ENCODE measurements at regions not wholly inside any gene's neighbourhood (a gene's known extent, or its start where the extent isn't known, plus 50 kb on each side); places are given as distances from the start of the nearest gene placed in this dataset.

- DNase-seq (ENCODE audit: low read depth in 6 of 9, low spot score in 9 of 9) = no peak
- no peaks in the 10 kb centered on the region for H3K9me3 ChIP-seq (ENCODE audit: control insufficient read depth in 2 of 2, insufficient read depth in 1 of 2, low read length in 1 of 2)
- H3K36me3 ChIP-seq (ENCODE audit: control insufficient read depth in 2 of 2, insufficient read depth in 2 of 2, low read length in 1 of 2) = no peaks in the 10 kb centered on the region
- H3K4me3 ChIP-seq (ENCODE audit: low read length in 2 of 2) = no peak overlapping the region
- H3K27ac ChIP-seq (ENCODE audit: low read depth in 1 of 2, low read length in 1 of 2) = no peak overlapping the region
- WGBS = 91% methylated on average over 10 of the region's 10 CpGs
- H3K4me1 ChIP-seq (ENCODE audit: control insufficient read depth in 2 of 2, insufficient read depth in 2 of 2, low read length in 2 of 2) = no peaks in the 10 kb centered on the region
- no peaks in the 10 kb centered on the region for H3K27me3 ChIP-seq (ENCODE audit: control insufficient read depth in 2 of 2, insufficient read depth in 1 of 2, low read length in 1 of 2)
These were observed 179.3 kb downstream of the ZIC5 start for GRCh38 chr13:99792079-99792921.

GRCh38 chr13:99782669-99783068, 188.9 kb downstream of the ZIC5 start:
- no peak for DNase-seq (ENCODE audit: low read depth in 6 of 9, low spot score in 9 of 9)
- peaks cover 0 to 10% of the 10 kb centered on the region in 2 donors for H3K9me3 ChIP-seq (ENCODE audit: control insufficient read depth in 2 of 2, insufficient read depth in 1 of 2, low read length in 1 of 2)
- H3K4me1 ChIP-seq (ENCODE audit: control insufficient read depth in 2 of 2, insufficient read depth in 2 of 2, low read length in 2 of 2) = no peaks in the 10 kb centered on the region
- H3K36me3 ChIP-seq (ENCODE audit: control insufficient read depth in 2 of 2, insufficient read depth in 2 of 2, low read length in 1 of 2) = no peaks in the 10 kb centered on the region
- no peak overlapping the region for H3K4me3 ChIP-seq (ENCODE audit: low read length in 2 of 2)
- H3K27ac ChIP-seq (ENCODE audit: low read depth in 1 of 2, low read length in 1 of 2) = no peak overlapping the region
- no peaks in the 10 kb centered on the region for H3K27me3 ChIP-seq (ENCODE audit: control insufficient read depth in 2 of 2, insufficient read depth in 1 of 2, low read length in 1 of 2)
- 96% methylated on average over 3 of the region's 3 CpGs for WGBS

DNA sequence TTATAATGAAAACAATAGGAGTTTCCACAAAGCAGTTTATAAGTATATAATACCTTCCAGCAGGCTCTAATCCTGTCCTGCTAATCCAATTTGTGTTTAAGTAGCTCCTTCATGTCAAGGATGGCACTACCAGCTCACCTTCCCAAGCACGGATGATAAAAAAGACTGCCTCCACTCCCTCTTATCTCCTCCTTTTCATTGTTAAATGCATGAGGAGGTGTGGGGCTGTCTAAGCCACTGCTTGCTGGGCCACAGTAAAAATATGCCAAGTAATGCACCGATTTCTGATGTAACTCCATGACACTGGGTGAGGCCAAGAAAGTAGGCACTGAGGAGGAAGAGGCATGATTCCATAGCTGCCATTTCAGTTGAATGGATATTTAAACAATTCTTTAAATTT, 193.1 kb downstream of the ZIC5 start:
- H3K27me3 ChIP-seq (ENCODE audit: control insufficient read depth in 2 of 2, insufficient read depth in 1 of 2, low read length in 1 of 2) = no peaks in the 10 kb centered on the region
- H3K27ac ChIP-seq (ENCODE audit: low read depth in 1 of 2, low read length in 1 of 2) = no peak overlapping the region
- 95% methylated on average over 2 of the region's 2 CpGs for WGBS
- H3K9me3 ChIP-seq (ENCODE audit: control insufficient read depth in 2 of 2, insufficient read depth in 1 of 2, low read length in 1 of 2) = peaks cover 0 to 10% of the 10 kb centered on the region in 2 donors
- no peaks in the 10 kb centered on the region for H3K36me3 ChIP-seq (ENCODE audit: control insufficient read depth in 2 of 2, insufficient read depth in 2 of 2, low read length in 1 of 2)
- no peaks in the 10 kb centered on the region for H3K4me1 ChIP-seq (ENCODE audit: control insufficient read depth in 2 of 2, insufficient read depth in 2 of 2, low read length in 2 of 2)
- no peak for DNase-seq (ENCODE audit: low read depth in 6 of 9, low spot score in 9 of 9)
- no peak overlapping the region for H3K4me3 ChIP-seq (ENCODE audit: low read length in 2 of 2)

DNA sequence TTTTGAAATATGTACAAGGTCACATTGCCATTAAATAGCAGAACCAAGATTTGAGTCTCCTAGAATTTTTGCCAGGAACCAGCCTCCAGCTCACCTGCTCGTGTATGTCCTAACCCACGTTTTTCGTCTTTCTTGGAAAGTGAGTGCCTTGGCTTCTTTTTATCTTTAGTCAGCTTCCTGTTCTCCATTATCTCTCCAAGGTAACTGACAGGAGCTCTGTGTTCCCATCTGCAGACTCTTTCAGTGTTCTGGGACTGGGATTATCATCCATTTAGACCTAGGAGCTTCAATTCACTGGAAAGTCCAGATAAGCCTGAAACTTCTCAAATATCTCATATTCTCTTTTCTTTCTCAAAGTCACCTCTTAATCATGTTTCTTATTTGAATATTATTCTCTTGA, 193.7 kb downstream of the ZIC5 start:
- no peak for DNase-seq (ENCODE audit: low read depth in 6 of 9, low spot score in 9 of 9)
- H3K36me3 ChIP-seq (ENCODE audit: control insufficient read depth in 2 of 2, insufficient read depth in 2 of 2, low read length in 1 of 2) = no peaks in the 10 kb centered on the region
- H3K4me3 ChIP-seq (ENCODE audit: low read length in 2 of 2) = no peak overlapping the region
- H3K9me3 ChIP-seq (ENCODE audit: control insufficient read depth in 2 of 2, insufficient read depth in 1 of 2, low read length in 1 of 2) = peaks cover 0 to 4% of the 10 kb centered on the region in 2 donors
- no peaks in the 10 kb centered on the region for H3K27me3 ChIP-seq (ENCODE audit: control insufficient read depth in 2 of 2, insufficient read depth in 1 of 2, low read length in 1 of 2)
- no peaks in the 10 kb centered on the region for H3K4me1 ChIP-seq (ENCODE audit: control insufficient read depth in 2 of 2, insufficient read depth in 2 of 2, low read length in 2 of 2)
- H3K27ac ChIP-seq (ENCODE audit: low read depth in 1 of 2, low read length in 1 of 2) = no peak overlapping the region
- 89% methylated on average over 3 of the region's 3 CpGs for whole genome bisulfite sequencing

DNA sequence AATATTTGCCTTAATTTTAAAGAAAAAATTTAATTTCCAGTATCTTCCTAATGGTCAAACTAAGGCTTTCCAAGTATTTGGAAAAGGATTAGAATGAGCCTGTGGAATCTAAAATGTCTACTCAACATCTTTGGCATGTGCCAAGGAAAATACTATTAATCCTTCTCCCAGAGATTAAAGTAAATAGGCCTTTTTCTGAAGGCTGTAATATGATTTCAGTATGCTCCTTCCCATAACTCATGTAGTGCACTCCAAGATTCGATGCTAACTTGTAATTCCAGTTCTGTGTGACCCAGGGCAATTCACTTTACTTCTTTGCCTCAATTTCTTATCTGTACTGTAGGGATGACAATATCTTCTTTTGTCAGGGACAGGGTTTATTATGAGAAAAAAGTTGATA, 196.9 kb downstream of the ZIC5 start:
- 99% methylated on average over 1 of the region's 1 CpG for WGBS
- no peak for DNase-seq (ENCODE audit: low read depth in 6 of 9, low spot score in 9 of 9)
- H3K36me3 ChIP-seq (ENCODE audit: control insufficient read depth in 2 of 2, insufficient read depth in 2 of 2, low read length in 1 of 2) = no peaks in the 10 kb centered on the region
- H3K9me3 ChIP-seq (ENCODE audit: control insufficient read depth in 2 of 2, insufficient read depth in 1 of 2, low read length in 1 of 2) = no peaks in the 10 kb centered on the region
- H3K27me3 ChIP-seq (ENCODE audit: control insufficient read depth in 2 of 2, insufficient read depth in 1 of 2, low read length in 1 of 2) = no peaks in the 10 kb centered on the region
- no peak overlapping the region for H3K4me3 ChIP-seq (ENCODE audit: low read length in 2 of 2)
- no peak overlapping the region for H3K27ac ChIP-seq (ENCODE audit: low read depth in 1 of 2, low read length in 1 of 2)
- H3K4me1 ChIP-seq (ENCODE audit: control insufficient read depth in 2 of 2, insufficient read depth in 2 of 2, low read length in 2 of 2) = no peaks in the 10 kb centered on the region

- DNase-seq (ENCODE audit: low read depth in 6 of 9, low spot score in 9 of 9) = no peak
- no peak overlapping the region for H3K27ac ChIP-seq (ENCODE audit: low read depth in 1 of 2, low read length in 1 of 2)
- H3K27me3 ChIP-seq (ENCODE audit: control insufficient read depth in 2 of 2, insufficient read depth in 1 of 2, low read length in 1 of 2) = no peaks in the 10 kb centered on the region
- no peaks in the 10 kb centered on the region for H3K36me3 ChIP-seq (ENCODE audit: control insufficient read depth in 2 of 2, insufficient read depth in 2 of 2, low read length in 1 of 2)
- peaks cover 0 to 8% of the 10 kb centered on the region in 2 donors for H3K9me3 ChIP-seq (ENCODE audit: control insufficient read depth in 2 of 2, insufficient read depth in 1 of 2, low read length in 1 of 2)
- no peaks in the 10 kb centered on the region for H3K4me1 ChIP-seq (ENCODE audit: control insufficient read depth in 2 of 2, insufficient read depth in 2 of 2, low read length in 2 of 2)
- no peak overlapping the region for H3K4me3 ChIP-seq (ENCODE audit: low read length in 2 of 2)
- WGBS = 96% methylated on average over 1 of the region's 1 CpG
These were observed 202.6 kb downstream of the ZIC5 start for GRCh38 chr13:99768986-99769385.

DNA sequence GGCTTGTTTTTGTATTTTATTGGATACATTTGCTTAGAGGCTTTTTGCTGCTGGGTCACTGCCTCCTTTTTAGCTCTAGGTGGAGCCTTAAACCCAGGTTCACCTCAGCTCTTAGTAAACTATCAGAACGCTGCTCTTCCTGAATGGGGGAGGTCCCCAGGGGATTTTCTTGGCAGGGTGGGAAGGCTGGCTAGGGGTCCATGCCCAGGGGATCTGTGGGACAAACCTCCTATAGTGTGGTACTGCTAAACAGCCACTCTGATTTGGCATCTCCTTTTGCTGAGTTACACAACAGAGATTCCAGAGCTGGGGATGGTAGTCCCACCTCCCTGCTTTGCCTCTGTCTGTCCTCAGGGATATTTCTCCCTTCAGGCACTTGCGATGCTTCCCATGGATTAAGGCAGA, 204.9 kb downstream of the ZIC5 start:
- no peak for DNase-seq (ENCODE audit: low read depth in 6 of 9, low spot score in 9 of 9)
- Histone ChIP-seq H3K27me3 (ENCODE audit: control insufficient read depth in 2 of 2, insufficient read depth in 1 of 2, low read length in 1 of 2) (no peaks in the 10 kb centered on the region), H3K4me1 (ENCODE audit: control insufficient read depth in 2 of 2, insufficient read depth in 2 of 2, low read length in 2 of 2) (no peaks in the 10 kb centered on the region), H3K9me3 (ENCODE audit: control insufficient read depth in 2 of 2, insufficient read depth in 1 of 2, low read length in 1 of 2) (peaks cover 0 to 8% of the 10 kb centered on the region in 2 donors), H3K36me3 (ENCODE audit: control insufficient read depth in 2 of 2, insufficient read depth in 2 of 2, low read length in 1 of 2) (no peaks in the 10 kb centered on the region), H3K4me3 (ENCODE audit: low read length in 2 of 2) (no peak overlapping the region), H3K27ac (ENCODE audit: low read depth in 1 of 2, low read length in 1 of 2) (no peak overlapping the region)
- 84% methylated on average over 2 of the region's 2 CpGs for WGBS

GRCh38 chr13:99765869-99766268, 205.7 kb downstream of the ZIC5 start:
- WGBS = 92% methylated on average over 2 of the region's 2 CpGs
- H3K27me3 ChIP-seq (ENCODE audit: control insufficient read depth in 2 of 2, insufficient read depth in 1 of 2, low read length in 1 of 2) = no peaks in the 10 kb centered on the region
- H3K9me3 ChIP-seq (ENCODE audit: control insufficient read depth in 2 of 2, insufficient read depth in 1 of 2, low read length in 1 of 2) = peaks cover 0 to 11% of the 10 kb centered on the region in 2 donors
- H3K27ac ChIP-seq (ENCODE audit: low read depth in 1 of 2, low read length in 1 of 2) = no peak overlapping the region
- DNase-seq (ENCODE audit: low read depth in 6 of 9, low spot score in 9 of 9) = no peak
- H3K4me3 ChIP-seq (ENCODE audit: low read length in 2 of 2) = no peak overlapping the region
- H3K4me1 ChIP-seq (ENCODE audit: control insufficient read depth in 2 of 2, insufficient read depth in 2 of 2, low read length in 2 of 2) = no peaks in the 10 kb centered on the region
- no peaks in the 10 kb centered on the region for H3K36me3 ChIP-seq (ENCODE audit: control insufficient read depth in 2 of 2, insufficient read depth in 2 of 2, low read length in 1 of 2)

GRCh38 chr13:99760456-99760855, 211.1 kb downstream of the ZIC5 start:
- H3K4me1 ChIP-seq (ENCODE audit: control insufficient read depth in 2 of 2, insufficient read depth in 2 of 2, low read length in 2 of 2) = peaks cover 0 to 5% of the 10 kb centered on the region in 2 donors
- H3K27me3 ChIP-seq (ENCODE audit: control insufficient read depth in 2 of 2, insufficient read depth in 1 of 2, low read length in 1 of 2) = no peaks in the 10 kb centered on the region
- H3K36me3 ChIP-seq (ENCODE audit: control insufficient read depth in 2 of 2, insufficient read depth in 2 of 2, low read length in 1 of 2) = no peaks in the 10 kb centered on the region
- H3K4me3 ChIP-seq (ENCODE audit: low read length in 2 of 2) = no peak overlapping the region
- H3K27ac ChIP-seq (ENCODE audit: low read depth in 1 of 2, low read length in 1 of 2) = no peak overlapping the region
- no peak for DNase-seq (ENCODE audit: low read depth in 6 of 9, low spot score in 9 of 9)
- peaks cover 0 to 4% of the 10 kb centered on the region in 2 donors for H3K9me3 ChIP-seq (ENCODE audit: control insufficient read depth in 2 of 2, insufficient read depth in 1 of 2, low read length in 1 of 2)

Measured in thymus (tissue), 11 donors.